ENCODE measurements at regions not wholly inside any gene's neighbourhood (a gene's known extent, or its start where the extent isn't known, plus 50 kb on each side); places are given as distances from the start of the nearest gene placed in this dataset.

GRCh38 chr16:26651884-26652283 lies 414.8 kb upstream of the C16orf82 start:
- TF ChIP-seq CTCF (IDR thresholded peaks at IDR 0.05; ENCODE audit: low read depth, low read length, poor library complexity, severe bottlenecking) = no peak
- TF ChIP-seq EZH2phosphoT487 (IDR thresholded peaks at IDR 0.05; ENCODE audit: borderline replicate concordance, low read length) = no peak
- peak overlapping the region; percentile 66 for H3K27ac ChIP-seq (ENCODE audit: low read depth, low read length)
- no peaks in the 10 kb centered on the region for H3K79me2 ChIP-seq (ENCODE audit: control insufficient read depth, low read length)
- peaks cover 7% of the 10 kb centered on the region; the same call in 1 of the 2 replicates for H3K9me3 ChIP-seq (ENCODE audit: control insufficient read depth, insufficient read depth, low read length)
- H3K4me1 ChIP-seq (ENCODE audit: control insufficient read depth, low read length) = peaks cover 36% of the 10 kb centered on the region
- peak overlapping the region; percentile 59 for H3K4me2 ChIP-seq (ENCODE audit: low read length)
- H3K36me3 ChIP-seq (ENCODE audit: control insufficient read depth, low read length) = peaks cover 6% of the 10 kb centered on the region; the same call in 1 of the 2 replicates
- H4K20me1 ChIP-seq (ENCODE audit: control insufficient read depth, insufficient read depth, low read depth, low read length) = no peaks in the 10 kb centered on the region
- no peaks in the 10 kb centered on the region for H3K27me3 ChIP-seq (ENCODE audit: control insufficient read depth, low read length)
- H3F3A ChIP-seq (ENCODE audit: control insufficient read depth, insufficient read depth) = no peaks in the 10 kb centered on the region
- H3K4me3 ChIP-seq (ENCODE audit: low read length) = peak overlapping the region; percentile 28
- no peaks in the 10 kb centered on the region for H3K9me2 ChIP-seq (replicated peaks; ENCODE audit: control insufficient read depth, low read length)

GRCh38 chr16:26658486-26658885 lies 408.2 kb upstream of the C16orf82 start:
- H3K36me3 ChIP-seq (ENCODE audit: control insufficient read depth, low read length) = no peaks in the 10 kb centered on the region
- H3K4me1 ChIP-seq (ENCODE audit: control insufficient read depth, low read length) = 0 out of 2 replicates have a peak, but pooled peaks cover under 1% of the 10 kb centered on the region
- peaks cover 12% of the 10 kb centered on the region; the same call in 1 of the 2 replicates for H3K9me3 ChIP-seq (ENCODE audit: control insufficient read depth, insufficient read depth, low read length)
- H3K27me3 ChIP-seq (ENCODE audit: control insufficient read depth, low read length) = no peaks in the 10 kb centered on the region
- no peaks in the 10 kb centered on the region for H3K9me2 ChIP-seq (replicated peaks; ENCODE audit: control insufficient read depth, low read length)
- H4K20me1 ChIP-seq (ENCODE audit: control insufficient read depth, insufficient read depth, low read depth, low read length) = no peaks in the 10 kb centered on the region
- no peaks in the 10 kb centered on the region for H3K79me2 ChIP-seq (ENCODE audit: control insufficient read depth, low read length)
- no peak overlapping the region for H3K4me2 ChIP-seq (ENCODE audit: low read length)
- H3K4me3 ChIP-seq (ENCODE audit: low read length) = no peak overlapping the region
- no peak overlapping the region for H3K27ac ChIP-seq (ENCODE audit: low read depth, low read length)
- no peak for TF ChIP-seq CTCF (IDR thresholded peaks at IDR 0.05; ENCODE audit: low read depth, low read length, poor library complexity, severe bottlenecking)
- TF ChIP-seq EZH2phosphoT487 (IDR thresholded peaks at IDR 0.05; ENCODE audit: borderline replicate concordance, low read length) = no peak
- no peaks in the 10 kb centered on the region for H3F3A ChIP-seq (ENCODE audit: control insufficient read depth, insufficient read depth)

GRCh38 chr16:26658915-26659314 lies 407.8 kb upstream of the C16orf82 start:
- TF ChIP-seq CTCF (IDR thresholded peaks at IDR 0.05; ENCODE audit: low read depth, low read length, poor library complexity, severe bottlenecking) (no peak), EZH2phosphoT487 (IDR thresholded peaks at IDR 0.05; ENCODE audit: borderline replicate concordance, low read length) (no peak)
- Histone ChIP-seq H3K4me2 (ENCODE audit: low read length) (no peak overlapping the region), H3K27ac (ENCODE audit: low read depth, low read length) (no peak overlapping the region), H3K4me3 (ENCODE audit: low read length) (no peak overlapping the region), H3K36me3 (ENCODE audit: control insufficient read depth, low read length) (no peaks in the 10 kb centered on the region), H3K79me2 (ENCODE audit: control insufficient read depth, low read length) (no peaks in the 10 kb centered on the region), H3K4me1 (ENCODE audit: control insufficient read depth, low read length) (no peaks in the 10 kb centered on the region), H3K27me3 (ENCODE audit: control insufficient read depth, low read length) (no peaks in the 10 kb centered on the region), H4K20me1 (ENCODE audit: control insufficient read depth, insufficient read depth, low read depth, low read length) (no peaks in the 10 kb centered on the region), H3K9me3 (ENCODE audit: control insufficient read depth, insufficient read depth, low read length) (peaks cover 12% of the 10 kb centered on the region; the same call in 1 of the 2 replicates), H3K9me2 (replicated peaks; ENCODE audit: control insufficient read depth, low read length) (no peaks in the 10 kb centered on the region), H3F3A (ENCODE audit: control insufficient read depth, insufficient read depth) (no peaks in the 10 kb centered on the region)
